ENCODE measurements at regions not wholly inside any gene's neighbourhood (a gene's known extent, or its start where the extent isn't known, plus 50 kb on each side); places are given as distances from the start of the nearest gene placed in this dataset.

DNA sequence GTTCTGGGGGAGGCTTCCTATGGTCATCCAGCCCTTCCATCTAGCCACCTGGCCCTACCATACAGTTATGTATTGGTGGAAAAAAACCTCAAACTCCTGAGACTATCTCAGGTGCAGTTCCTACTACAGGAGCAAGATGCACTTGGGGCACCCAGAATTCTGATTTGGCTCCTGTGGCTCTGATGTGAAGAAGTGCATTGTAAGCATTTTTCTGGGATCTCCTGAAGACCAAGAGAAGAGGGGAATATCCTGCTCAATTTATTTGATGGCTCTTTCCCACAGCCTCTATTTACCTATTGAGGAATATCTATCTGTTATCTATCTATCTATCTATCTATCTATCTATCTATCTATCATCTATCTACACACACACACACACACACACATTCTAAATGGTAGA lies 1981.5 kb downstream of the TP53TG3F start:
- Histone ChIP-seq H2BK20ac (ENCODE audit: low read depth, low read length, poor library complexity, severe bottlenecking) (no peak overlapping the region), H3K14ac (ENCODE audit: insufficient read depth, low read length) (no peak overlapping the region), H3K4me2 (ENCODE audit: insufficient read depth, insufficient read length, low read length) (no peak overlapping the region), H3K18ac (ENCODE audit: insufficient read length, low read depth, low read length) (no peak overlapping the region), H2BK12ac (ENCODE audit: insufficient read length, low read depth, low read length) (no peak overlapping the region), H3K27ac (ENCODE audit: insufficient read length, low read depth, low read length) (no peak overlapping the region), H3K23me2 (ENCODE audit: insufficient read length, low read depth, low read length, poor library complexity, severe bottlenecking) (no peaks in the 10 kb centered on the region), H2BK15ac (ENCODE audit: low read depth, low read length) (no peak overlapping the region), H2AFZ (ENCODE audit: low read length) (no peak overlapping the region), H3K4me1 (ENCODE audit: insufficient read depth, low read length) (no peaks in the 10 kb centered on the region), H4K8ac (replicated peaks; ENCODE audit: insufficient read length, low read depth, low read length) (no peak overlapping the region), H2AK5ac (ENCODE audit: insufficient read length, low read length) (no peak overlapping the region), H3K9me3 (ENCODE audit: control insufficient read depth, low read depth, low read length) (peaks cover 91% of the 10 kb centered on the region), H3K4ac (ENCODE audit: low read depth, low read length) (no peak overlapping the region), H2BK5ac (ENCODE audit: insufficient read length, low read length) (no peak overlapping the region), H4K20me1 (ENCODE audit: control insufficient read depth, insufficient read depth, insufficient read length) (no peaks in the 10 kb centered on the region), H3K79me2 (ENCODE audit: insufficient read depth, low read length) (no peaks in the 10 kb centered on the region), H3K9ac (ENCODE audit: extremely low read depth, insufficient read length, low read length) (no peak overlapping the region), H3K27me3 (ENCODE audit: insufficient read depth, low read length) (no peaks in the 10 kb centered on the region), H3K56ac (ENCODE audit: insufficient read length, low read depth, low read length) (no peak overlapping the region), H4K91ac (ENCODE audit: insufficient read length, low read depth, low read length) (no peak overlapping the region), H2BK120ac (ENCODE audit: low read depth, low read length, poor library complexity, severe bottlenecking) (no peak overlapping the region), H3K23ac (ENCODE audit: insufficient read length, low read depth, low read length) (no peak overlapping the region), H3T11ph (ENCODE audit: low read length) (no peak overlapping the region), H4K5ac (ENCODE audit: insufficient read length, low read depth, low read length) (no peak overlapping the region), H3K79me1 (ENCODE audit: insufficient read depth, low read depth, low read length, poor library complexity, severe bottlenecking) (no peaks in the 10 kb centered on the region)
- TF ChIP-seq CTCF (conservative IDR thresholded peaks at IDR 0.05): no peak
- H3K36me3 Mint-ChIP-seq (ENCODE audit: insufficient read depth in 1 of 3, low read depth in 3 of 3): peaks cover 0 to 11% (median 8%) of the 10 kb centered on the region in 3 experiments; a peak in 4 of 7 replicates
- H3K27ac Mint-ChIP-seq: no peak overlapping the region
- no peak overlapping the region for H3K4me3 Mint-ChIP-seq
- peaks cover 1% of the 10 kb centered on the region; the same call in 1 of the 2 replicates for H3K27me3 Mint-ChIP-seq (ENCODE audit: low read depth)
- no peak for DNase-seq
- H3K9me3 Mint-ChIP-seq: peaks cover 90 to 94% of the 10 kb centered on the region in 2 experiments
- H3K4me1 Mint-ChIP-seq: no peaks in the 10 kb centered on the region

Data from H9 (cell line).